NCI-H1417 (cell line): ENCODE measurements at regions not wholly inside any gene's neighbourhood (a gene's known extent, or its start where the extent isn't known, plus 50 kb on each side); places are given as distances from the start of the nearest gene placed in this dataset.

Experiments
- DNase-seq, 3 experiments: peaks; one replicate each; lab custom pipeline; 2025; lab: John Stamatoyannopoulos, UW

DNA sequence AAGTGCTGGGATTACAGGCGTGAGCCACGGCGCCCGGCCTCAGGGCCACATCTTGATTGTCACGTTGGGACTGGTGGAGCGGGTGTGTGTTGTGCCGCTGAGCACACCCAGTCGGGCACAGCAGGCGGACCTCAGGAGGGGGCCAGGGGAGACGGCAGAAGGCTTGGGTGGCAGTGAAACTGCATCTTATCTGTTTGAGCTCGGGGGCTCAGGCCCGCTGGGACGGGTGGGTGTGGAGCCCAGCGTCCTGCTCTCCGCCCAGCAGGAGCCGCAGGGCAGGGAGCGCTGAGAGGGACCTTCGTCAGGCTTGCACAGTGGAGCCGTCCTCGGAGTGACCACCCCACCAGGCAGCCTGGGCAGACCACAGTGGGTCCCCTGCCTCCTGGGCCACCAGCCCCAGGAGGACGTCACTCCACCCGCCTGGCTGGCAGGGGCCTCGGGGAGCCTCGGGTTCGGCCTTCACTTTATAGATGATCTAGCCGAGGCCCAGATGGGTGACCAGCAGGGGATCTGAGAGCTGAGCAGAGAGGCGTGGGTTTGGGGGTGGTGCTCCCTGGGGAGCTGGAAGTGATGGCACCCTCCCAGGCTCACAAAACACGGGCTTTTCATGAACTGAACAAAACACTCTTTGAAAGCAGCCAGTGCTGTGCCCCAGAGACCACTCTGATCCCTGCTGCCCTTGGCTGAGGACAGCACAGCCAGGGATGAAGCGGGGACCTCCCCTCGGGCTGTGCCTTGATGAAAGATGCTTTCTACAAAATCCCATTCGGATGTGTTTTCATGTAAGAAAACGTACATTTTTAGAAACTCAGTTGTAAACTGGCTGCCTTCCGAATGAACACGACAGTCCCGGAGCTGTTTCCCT lies 181.1 kb downstream of the SEC14L1 start:
- DNase-seq, result no peak

DNA sequence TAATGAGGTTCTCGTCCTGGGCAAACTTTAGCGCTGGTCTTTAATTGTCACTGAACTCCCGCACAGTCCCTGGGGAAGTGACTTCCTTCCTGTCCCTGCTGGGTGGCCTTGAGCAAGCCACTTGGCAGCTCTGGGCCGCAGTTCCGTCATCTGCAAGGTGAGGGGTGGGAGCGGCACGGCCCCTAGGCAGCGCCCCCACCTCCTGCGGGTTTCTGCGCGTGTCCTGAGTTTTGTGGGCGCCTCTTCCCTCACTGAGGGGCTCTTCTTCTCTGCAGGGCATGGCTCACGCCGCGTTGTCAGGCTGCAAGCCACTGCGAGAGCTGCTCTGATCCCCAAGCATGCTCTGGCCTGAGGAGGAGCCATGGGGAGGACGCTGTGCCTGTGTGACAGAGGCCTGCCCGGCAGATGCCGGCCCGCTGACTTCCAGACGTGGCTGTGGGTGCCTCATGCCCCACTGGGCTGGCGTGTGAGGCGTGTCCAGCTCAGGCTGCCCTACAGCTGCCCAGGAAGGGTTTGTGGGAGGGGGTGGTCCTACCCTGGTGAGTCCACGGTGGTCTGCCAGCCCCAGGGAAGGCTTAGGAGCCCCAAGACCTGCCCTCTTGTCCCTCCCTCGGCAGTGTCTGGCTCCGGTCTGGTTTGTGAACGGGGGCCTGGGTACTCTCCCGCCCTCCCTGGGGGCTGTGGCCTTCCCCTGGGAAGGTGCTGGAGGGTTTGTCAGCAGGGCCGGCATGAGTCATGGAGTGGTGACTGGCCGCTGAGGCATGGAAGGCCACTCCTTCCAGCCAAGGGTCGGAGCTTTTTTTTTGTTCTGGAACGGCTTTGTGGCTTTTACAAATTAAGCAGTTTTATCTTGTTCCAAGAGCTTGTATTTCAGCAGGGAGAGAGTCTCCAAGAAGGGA lies 182.0 kb downstream of the SEC14L1 start:
- peak in 1 of 3 experiments; percentile 4 for DNase-seq

DNA sequence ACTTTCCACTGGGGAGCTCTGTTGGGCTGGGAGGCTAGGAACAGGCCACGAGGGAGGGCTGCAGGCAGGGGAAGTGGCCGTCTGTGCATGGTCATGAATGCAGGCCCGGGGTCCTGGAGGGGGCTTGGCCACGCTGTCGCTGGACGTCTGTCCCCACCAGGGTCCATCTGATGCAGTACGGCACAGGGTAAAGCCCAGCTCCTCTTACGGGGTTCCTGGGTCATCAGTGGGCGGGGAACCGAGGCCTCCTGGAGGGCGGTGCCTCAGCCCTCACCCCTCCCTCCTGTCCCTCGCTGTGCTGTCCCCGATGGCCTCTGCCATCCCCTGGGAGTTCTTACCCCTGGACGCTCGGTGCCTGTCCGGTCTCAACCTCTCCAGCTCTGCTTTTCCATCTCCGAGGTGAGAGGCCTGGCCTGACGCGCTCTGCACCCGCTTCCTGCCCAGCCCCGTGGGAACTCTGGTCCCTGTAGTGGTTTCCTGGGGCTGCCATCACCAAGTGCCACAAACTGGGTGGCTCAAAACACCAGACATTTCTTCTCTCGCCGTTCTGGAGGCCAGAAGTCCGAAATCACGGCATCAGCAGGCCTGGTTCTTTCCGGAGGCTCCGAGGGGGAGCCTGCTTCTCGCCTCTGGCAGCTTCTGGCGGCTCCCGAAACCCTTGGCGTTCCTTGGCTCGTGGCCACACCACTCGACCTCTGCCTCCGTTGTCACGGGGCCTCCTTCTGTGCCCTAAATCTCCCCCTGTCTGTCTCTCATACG lies 182.8 kb downstream of the SEC14L1 start:
- no peak for DNase-seq

DNA sequence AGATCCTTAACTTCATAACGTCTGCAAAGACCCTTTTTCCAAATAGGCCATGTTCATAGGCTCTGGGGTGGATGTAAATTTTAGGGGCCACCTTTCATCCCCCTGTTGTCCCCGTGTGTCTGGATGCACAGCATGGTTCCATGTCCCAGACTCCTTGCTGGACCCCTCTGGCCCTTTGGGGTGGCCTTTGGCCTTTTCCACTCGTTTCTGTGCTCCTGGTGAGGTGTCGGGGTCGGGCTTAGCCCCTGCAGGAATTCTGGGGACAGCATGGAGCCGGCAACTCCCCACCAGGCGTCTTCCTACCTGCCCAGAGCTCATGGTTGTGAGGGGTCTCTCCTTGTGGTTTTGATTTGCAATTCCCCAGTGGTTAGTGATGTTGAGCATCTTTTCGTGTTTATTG lies 183.5 kb downstream of the SEC14L1 start:
- DNase-seq, result no peak

DNA sequence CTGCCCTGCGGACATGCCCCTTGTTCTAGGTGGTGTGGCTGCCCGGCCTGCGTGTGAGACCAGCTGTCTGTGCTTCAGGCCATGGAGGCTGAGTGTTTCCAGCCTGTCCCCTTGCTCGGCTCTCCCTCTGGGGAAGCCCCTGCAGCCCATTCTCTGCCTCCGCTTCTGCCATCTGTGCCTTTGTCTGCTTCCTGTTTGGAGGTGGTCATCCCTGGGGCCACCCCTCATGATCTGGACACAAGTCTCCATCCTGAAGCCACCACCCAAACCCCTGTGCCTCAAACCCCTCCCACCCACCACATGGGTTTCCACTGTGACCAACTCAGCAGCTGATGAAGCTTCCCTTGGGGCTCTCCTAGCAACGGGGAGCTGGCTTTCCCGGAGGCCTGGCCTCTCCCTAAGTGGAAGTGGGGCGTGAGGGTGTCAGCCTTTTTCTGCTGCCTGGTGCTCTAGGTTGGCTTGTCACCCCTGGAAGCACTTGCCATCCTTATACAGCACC lies 184.9 kb downstream of the SEC14L1 start:
- DNase-seq, result no peak

DNA sequence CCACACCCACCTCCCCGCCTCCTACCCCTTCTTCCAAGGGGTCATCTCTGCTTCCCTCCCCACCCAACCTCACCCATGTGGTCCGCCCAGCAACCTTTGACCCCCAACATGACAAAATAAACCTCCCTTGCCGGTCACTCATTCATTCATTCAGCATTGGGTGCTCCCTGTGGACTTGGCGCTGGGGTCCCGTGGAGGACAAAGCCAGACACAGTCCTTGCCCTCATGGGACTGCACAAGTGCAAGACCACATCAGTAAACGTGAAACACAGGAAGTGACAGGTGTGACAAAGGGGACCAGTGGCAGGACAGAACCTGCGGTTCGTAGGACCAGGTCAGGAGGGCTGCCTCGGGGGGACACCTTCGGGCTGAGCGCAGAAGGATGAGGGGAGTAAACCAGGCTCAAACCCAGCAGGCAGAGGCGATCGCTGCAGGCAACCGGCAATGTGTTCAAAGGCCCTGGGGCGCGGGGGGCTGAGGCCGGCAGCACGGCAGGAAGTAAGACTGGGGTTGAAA lies 185.4 kb downstream of the SEC14L1 start:
- DNase-seq, result no peak

DNA sequence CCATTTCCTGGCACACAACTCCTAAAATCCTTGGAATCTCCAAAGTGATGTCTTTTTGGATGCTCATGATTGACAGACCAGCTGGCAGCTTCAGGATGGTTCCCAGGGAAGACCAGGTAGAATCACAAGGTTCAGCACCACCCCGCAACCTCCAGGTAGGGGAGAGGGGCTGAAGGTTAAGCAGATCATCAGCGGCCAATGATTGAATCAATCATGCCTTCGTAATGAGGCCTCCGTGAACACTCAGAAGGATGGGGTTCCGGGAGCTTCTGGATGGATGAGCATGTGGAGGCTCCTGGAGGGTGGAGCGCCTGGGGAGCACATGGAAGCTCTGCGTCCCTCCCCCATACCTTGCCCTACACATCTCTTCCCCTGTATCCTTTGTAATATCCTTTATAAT lies 185.9 kb downstream of the SEC14L1 start:
- DNase-seq, result no peak

DNA sequence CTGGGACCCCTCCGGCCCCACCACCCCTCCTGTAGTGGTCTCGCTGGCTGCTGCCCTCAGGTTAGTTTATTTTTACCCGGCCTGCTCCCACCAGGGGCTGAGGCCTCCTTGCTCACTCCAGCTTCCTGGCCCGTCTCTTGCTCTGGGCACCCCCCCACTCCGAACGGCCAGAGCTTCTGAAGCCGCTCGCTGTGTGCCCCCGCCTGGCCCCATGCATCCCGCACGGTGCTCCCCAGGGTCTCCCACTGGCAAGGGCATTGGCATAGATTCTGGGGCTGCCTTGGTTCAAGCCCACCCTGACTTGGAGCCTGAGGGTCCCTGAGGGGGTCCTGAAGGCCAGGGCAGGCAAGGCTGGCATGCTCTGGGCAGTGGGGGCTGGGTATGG lies 186.4 kb downstream of the SEC14L1 start:
- no peak for DNase-seq

DNA sequence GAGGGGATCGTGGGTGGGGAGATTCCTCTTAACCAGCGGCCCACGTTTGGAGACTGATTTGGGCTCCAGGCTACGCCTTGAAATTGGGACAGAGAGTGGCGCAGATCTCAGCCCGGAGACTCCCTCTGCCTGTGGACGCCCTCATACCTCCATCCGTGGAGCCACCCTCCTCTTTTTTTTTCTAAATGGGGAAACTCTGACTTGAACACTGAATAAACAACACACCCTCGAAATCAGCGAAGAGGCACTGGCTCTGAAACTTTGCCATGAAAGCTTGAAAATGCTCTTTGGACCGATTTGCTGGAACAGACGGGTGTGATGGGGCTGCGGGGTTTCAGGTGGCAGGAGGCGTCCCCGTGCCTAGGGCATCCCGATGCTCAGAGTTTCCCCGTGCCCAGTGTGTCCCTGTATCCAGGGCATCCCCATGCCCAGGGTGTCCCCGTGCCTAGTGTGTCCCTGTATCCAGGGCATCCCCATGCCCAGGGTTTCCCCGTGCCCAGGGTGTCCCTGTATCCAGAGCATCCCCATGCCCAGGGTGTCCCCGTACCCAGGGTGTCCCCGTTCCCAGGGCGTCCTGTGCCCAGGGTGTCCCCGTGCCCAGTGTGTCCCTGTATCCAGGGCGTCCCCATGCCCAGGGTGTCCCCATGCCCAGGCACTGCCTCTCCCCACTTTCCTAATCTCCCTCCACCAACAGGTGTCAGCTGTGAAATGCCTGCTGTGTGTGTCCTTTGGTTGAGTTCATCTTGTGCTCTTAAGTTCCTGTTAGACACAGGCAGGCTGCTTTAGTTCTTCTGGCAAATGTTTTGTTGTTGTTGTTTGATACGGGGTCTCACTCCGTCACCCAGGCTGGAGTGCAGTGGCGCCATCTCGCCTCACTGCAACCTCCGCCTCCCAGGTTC lies 187.0 kb downstream of the SEC14L1 start:
- no peak for DNase-seq

DNA sequence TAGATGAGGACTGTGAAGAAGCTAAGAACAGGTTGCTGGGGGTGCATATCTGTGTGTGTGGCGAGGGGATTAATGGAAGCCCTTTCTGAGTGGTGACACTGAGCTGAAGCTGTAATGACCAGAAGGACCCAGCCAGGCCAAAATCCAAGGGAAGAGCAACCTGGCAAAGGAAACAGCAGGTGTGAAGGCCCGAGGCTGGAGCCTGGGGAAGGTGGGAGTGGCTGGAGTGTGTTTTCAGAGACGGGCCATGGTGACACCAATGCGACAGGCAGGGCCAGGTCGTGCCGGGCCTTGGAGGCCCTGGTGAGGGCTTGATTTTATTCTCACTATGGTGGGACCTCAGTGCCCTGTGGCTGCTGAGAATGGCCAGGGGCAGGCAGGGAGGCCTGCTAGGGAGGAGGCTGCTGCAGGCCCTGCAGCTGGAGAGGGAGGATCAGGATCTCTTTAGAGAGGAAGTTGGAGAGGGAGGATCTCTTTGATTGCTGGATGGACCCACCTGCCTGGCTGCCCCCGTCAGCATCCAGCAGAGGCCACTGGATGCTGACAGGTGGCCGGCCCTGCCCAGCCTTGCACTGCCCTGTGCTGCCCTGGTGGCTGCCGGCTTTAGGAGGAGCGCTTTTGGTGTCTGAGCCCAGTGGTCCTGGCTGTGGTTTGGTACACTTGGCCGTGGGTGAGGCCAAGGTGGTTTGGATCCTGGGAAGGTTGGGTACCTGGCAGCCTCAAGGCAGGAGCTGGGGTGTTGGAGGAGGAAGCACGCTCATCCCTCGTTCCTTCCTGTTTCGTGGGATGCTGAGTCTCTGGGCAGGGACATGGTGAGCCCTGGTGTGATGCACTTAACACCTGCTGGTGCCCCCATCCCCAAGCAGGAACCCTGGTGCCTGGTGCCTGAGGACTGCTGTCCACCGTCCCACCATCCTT lies 188.3 kb downstream of the SEC14L1 start:
- DNase-seq, result peak in 2 of 3 experiments; percentile 5 to 20

DNA sequence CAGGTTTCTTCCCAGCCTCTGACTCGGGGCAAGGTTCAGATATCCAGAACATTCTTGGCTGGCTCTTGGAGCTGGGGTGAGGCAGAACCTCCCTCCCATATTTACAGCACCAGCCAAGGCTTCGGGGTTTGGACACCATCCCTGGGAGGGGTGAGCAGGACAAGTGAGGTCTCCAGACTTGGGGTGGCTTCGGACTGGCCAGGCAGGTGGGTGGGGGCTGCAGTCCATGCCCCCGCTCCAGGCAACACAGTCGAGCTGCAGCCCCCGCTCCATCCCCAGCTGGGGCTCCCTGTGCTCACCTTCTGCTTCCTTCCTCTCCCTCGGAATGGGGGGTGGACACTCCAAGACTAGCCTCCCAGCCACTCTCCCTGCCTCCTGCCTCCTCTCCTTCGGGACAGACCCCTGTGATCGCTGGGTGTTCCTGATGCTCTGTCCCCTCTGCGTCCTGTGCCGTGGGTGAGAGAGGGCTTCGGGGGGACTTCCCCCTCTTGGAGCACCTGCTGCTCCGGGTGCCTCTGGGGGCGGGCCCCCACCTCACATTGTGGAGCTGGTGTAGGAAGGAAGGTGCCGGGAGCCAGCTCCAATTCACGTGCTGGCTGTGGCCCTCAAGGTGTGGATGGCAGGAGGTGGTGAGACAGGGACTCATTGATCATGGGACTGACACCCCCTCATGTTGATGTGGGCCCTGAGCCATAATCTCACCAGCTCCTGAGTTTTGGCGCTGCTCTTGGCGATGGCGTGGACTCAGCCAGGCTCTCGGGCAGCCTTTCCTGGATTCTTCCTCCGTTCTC lies 189.2 kb downstream of the SEC14L1 start:
- DNase-seq, result no peak

DNA sequence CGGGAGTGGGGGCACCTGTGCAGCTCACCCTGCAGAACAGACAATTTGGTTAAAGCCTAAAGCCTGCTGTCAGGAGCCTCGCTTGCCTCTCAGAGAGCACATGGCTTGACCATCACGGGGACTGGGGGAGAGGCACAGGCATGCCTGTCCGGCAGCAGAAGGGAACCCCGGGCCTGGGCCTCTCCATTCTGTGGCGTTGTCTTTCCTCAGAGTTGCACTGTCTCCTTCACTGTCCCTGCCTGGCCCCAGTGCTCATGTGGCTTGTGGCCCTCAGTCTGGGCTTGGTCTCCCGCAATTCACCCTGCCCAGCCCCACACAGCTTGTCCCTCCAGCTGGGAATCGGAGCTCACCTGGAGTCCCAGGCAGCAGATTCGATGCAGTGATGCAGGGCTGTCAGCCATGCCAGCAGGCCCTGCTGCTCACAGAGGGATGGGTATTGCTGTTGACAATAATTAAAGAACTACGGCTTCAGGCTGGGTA lies 189.9 kb downstream of the SEC14L1 start:
- no peak for DNase-seq

DNA sequence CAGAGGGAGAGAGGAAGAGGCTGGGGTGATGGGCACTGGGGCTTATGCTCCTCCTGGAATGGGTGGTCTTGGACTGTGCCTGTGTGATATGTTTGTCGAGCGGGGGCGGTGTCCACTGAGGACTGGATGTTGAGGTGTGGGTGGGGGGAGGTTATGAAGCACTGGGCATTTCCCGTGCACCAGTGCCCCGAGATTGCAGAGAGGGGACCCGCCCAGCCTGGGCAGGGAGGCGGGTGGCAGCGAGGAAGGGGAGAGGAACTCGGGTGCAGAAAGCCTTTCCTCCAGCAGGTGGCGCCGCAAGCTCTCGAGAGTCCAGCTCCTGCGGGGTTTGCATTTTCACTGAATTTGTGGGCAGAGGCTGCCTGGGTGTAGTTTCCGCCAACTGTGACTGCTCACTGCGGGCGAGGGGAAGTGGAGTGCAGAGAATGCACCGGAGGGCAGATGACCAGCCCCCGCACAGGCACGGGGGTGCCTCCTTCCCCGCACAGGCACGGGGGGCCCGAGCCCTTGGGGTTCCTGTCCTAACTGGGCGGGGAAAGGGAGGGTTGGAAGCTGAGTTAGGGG lies 190.6 kb downstream of the SEC14L1 start:
- DNase-seq, result peak; percentile 71 to 87 (median 83)

DNA sequence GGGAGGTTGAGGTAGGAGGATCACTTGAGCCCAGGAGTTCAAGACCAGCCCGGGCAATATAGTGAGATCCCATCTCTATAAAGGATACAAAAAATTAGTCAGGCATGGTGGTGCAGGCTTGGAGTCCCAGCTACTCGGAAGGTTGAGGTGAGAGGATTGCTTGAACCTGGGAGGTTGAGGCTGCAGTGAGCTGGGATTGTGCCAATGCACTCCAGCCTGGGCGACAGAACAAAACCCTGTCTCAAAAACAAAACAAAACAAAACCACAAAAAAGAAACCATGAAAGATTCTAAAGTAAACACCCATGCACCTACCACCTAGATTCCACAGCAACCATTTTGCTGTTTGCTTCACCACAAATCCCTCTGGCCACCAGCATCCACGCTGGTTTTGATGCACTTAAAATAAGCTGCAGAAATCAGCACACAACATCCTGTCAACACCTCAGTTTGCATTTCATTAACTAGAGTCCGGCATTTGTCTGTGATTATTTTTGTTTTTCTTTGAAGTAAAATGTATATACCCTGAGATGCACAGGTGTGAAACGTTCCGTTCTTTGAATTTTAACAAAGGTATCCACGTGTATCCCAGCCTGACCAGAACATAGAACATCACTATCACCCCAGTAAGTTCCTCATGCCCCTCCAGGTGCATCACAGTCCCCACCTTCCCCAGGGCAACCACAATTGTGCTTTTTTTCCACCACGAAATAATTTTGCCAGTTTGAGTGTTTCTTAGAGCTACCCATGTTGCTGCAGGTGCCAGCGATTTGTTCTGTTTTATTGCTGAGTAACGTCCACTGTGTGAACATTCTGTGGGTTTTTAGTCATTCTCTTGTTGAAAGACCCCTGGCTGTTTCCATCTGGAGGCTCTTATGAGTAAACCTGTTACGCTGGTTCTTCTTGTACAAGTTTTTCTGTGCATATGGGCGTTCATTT lies 191.5 kb downstream of the SEC14L1 start:
- no peak for DNase-seq

DNA sequence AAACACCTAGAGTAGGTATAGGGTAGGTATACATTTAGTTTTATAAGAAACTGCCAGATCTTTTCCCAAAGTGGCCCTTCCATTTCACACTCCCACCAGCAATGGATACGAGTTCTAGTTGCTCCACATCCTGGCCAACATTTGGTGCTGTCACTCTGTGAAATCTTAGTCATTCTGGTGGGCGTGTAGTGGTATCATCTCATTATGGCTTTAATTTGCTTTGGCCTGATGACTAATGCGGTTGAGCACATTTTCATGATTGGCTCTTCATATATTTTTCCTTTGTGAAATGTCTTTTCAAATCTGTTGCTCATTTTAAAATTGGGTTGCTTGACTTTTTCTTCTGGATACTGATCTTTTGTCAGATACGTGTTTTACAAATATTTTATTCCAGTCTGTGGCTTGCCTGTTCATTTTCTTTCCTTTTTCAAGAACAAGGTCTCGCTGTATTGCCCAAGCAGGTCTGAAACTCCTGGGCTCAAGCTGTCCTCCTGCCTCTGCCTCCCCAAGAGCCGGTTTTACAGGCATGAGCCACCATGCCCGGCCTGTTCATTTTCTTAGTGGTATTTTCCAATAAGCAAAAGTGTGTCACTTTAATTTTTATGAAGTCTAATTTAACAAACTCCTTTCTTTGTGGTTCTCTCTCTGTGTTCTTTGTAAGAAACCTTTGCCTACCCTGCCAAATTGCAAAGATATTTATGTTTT lies 192.4 kb downstream of the SEC14L1 start:
- no peak for DNase-seq

DNA sequence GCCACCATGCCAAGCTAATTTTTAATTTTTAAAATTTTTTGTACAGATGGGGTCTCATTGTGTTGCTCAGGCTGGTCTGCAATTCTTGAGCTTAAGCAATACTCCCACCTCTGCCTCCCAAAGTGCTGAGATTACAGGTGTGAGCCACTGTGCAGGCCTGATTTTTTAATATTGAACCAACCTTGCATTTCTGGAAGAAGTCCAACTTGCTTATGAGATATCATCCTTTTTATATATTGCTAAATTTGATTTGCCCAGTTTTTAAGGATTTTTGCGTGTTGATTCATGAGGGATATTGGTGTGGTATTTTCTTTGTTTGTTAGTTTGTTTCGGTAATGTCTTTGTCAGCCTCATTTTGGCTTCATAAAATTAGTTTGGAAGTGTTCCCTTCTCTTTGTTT lies 196.4 kb downstream of the SEC14L1 start:
- no peak for DNase-seq
